ENCODE measurements at regions not wholly inside any gene's neighbourhood (a gene's known extent, or its start where the extent isn't known, plus 50 kb on each side); places are given as distances from the start of the nearest gene placed in this dataset.

- no peak for DNase-seq (ENCODE audit: low read depth)
Measured at GRCh38 chr13:108435393-108436149, 166.1 kb downstream of the TNFSF13B start.

GRCh38 chr13:108437496-108437895 is 168.0 kb downstream of the TNFSF13B start:
- DNase-seq (ENCODE audit: low read depth) = no peak

GRCh38 chr13:108439556-108439955 is 170.0 kb downstream of the TNFSF13B start:
- DNase-seq (ENCODE audit: low read depth) = no peak

GRCh38 chr13:108444448-108444847 is 174.9 kb downstream of the TNFSF13B start:
- DNase-seq (ENCODE audit: low read depth) = no peak

GRCh38 chr13:108448891-108449290 is 179.4 kb downstream of the TNFSF13B start:
- DNase-seq (ENCODE audit: low read depth) = no peak

GRCh38 chr13:108451121-108451520 is 178.3 kb upstream of the MYO16 start:
- DNase-seq (ENCODE audit: low read depth) = no peak

GRCh38 chr13:108455320-108455719 is 174.1 kb upstream of the MYO16 start:
- no peak for DNase-seq (ENCODE audit: low read depth)

GRCh38 chr13:108460043-108460442 is 169.4 kb upstream of the MYO16 start:
- no peak for DNase-seq (ENCODE audit: low read depth)

- DNase-seq (ENCODE audit: low read depth) = no peak
Measured at GRCh38 chr13:108460746-108461145, 168.7 kb upstream of the MYO16 start.

GRCh38 chr13:108463340-108463739 is 166.1 kb upstream of the MYO16 start:
- no peak for DNase-seq (ENCODE audit: low read depth)

- DNase-seq (ENCODE audit: low read depth) = no peak
Measured at GRCh38 chr13:108470921-108471320, 158.5 kb upstream of the MYO16 start.

GRCh38 chr13:108475181-108475580 is 154.2 kb upstream of the MYO16 start:
- DNase-seq (ENCODE audit: low read depth) = no peak

GRCh38 chr13:108477376-108477775 is 152.0 kb upstream of the MYO16 start:
- no peak for DNase-seq (ENCODE audit: low read depth)

- DNase-seq (ENCODE audit: low read depth) = no peak
Measured at GRCh38 chr13:108478179-108478578, 151.2 kb upstream of the MYO16 start.

GRCh38 chr13:108483981-108484380 is 145.4 kb upstream of the MYO16 start:
- DNase-seq (ENCODE audit: low read depth) = no peak

GRCh38 chr13:108486096-108486495 is 143.3 kb upstream of the MYO16 start:
- no peak for DNase-seq (ENCODE audit: low read depth)

- no peak for DNase-seq (ENCODE audit: low read depth)
Measured at GRCh38 chr13:108494991-108495645, 134.3 kb upstream of the MYO16 start.

GRCh38 chr13:108495646-108496361 is 133.6 kb upstream of the MYO16 start:
- no peak for DNase-seq (ENCODE audit: low read depth)

- DNase-seq (ENCODE audit: low read depth) = no peak
Measured at GRCh38 chr13:108496362-108497210, 132.8 kb upstream of the MYO16 start.

- DNase-seq (ENCODE audit: low read depth) = no peak
Measured at GRCh38 chr13:108500711-108501110, 128.7 kb upstream of the MYO16 start.

- DNase-seq (ENCODE audit: low read depth) = no peak
Measured at GRCh38 chr13:108508263-108508662, 121.1 kb upstream of the MYO16 start.

GRCh38 chr13:108525827-108526226 is 103.6 kb upstream of the MYO16 start:
- DNase-seq (ENCODE audit: low read depth) = no peak
